ENCODE measurements at regions not wholly inside any gene's neighbourhood (a gene's known extent, or its start where the extent isn't known, plus 50 kb on each side); places are given as distances from the start of the nearest gene placed in this dataset.

- no peak overlapping the region for H3K4me3 ChIP-seq (ENCODE audit: low read length)
- TF ChIP-seq CTCF (IDR thresholded peaks at IDR 0.05; ENCODE audit: insufficient read depth, low read depth, low read length, missing control alignments), result no peak
- DNase-seq (ENCODE audit: low read depth), result peak; percentile 85
These were observed 81.0 kb downstream of the SEMA4F start for GRCh38 chr2:74735009-74735408.

- no peak for DNase-seq (ENCODE audit: low read depth)
- no peak overlapping the region for H3K4me3 ChIP-seq (ENCODE audit: low read length)
- TF ChIP-seq CTCF (IDR thresholded peaks at IDR 0.05; ENCODE audit: insufficient read depth, low read depth, low read length, missing control alignments), result no peak
These were observed 81.5 kb downstream of the SEMA4F start for GRCh38 chr2:74735564-74735963.

- TF ChIP-seq CTCF (IDR thresholded peaks at IDR 0.05; ENCODE audit: insufficient read depth, low read depth, low read length, missing control alignments), result no peak
- no peak overlapping the region for H3K4me3 ChIP-seq (ENCODE audit: low read length)
- DNase-seq (ENCODE audit: low read depth), result no peak
These were observed 82.5 kb downstream of the SEMA4F start for GRCh38 chr2:74736589-74736988.

- TF ChIP-seq CTCF (IDR thresholded peaks at IDR 0.05; ENCODE audit: insufficient read depth, low read depth, low read length, missing control alignments), result no peak
- DNase-seq (ENCODE audit: low read depth), result no peak
- H3K4me3 ChIP-seq (ENCODE audit: low read length), result no peak overlapping the region
These were observed 84.5 kb downstream of the SEMA4F start for GRCh38 chr2:74738586-74738985.

GRCh38 chr2:74739129-74739528, 85.1 kb downstream of the SEMA4F start:
- H3K4me3 ChIP-seq (ENCODE audit: low read length), result no peak overlapping the region
- no peak for DNase-seq (ENCODE audit: low read depth)
- TF ChIP-seq CTCF (IDR thresholded peaks at IDR 0.05; ENCODE audit: insufficient read depth, low read depth, low read length, missing control alignments), result no peak

GRCh38 chr2:74739733-74740241, 85.7 kb downstream of the SEMA4F start:
- TF ChIP-seq CTCF (IDR thresholded peaks at IDR 0.05; ENCODE audit: insufficient read depth, low read depth, low read length, missing control alignments), result no peak
- H3K4me3 ChIP-seq (ENCODE audit: low read length), result no peak overlapping the region
- DNase-seq (ENCODE audit: low read depth), result no peak

GRCh38 chr2:74740395-74740740, 86.3 kb downstream of the SEMA4F start:
- DNase-seq (ENCODE audit: low read depth), result no peak
- TF ChIP-seq CTCF (IDR thresholded peaks at IDR 0.05; ENCODE audit: insufficient read depth, low read depth, low read length, missing control alignments), result no peak
- no peak overlapping the region for H3K4me3 ChIP-seq (ENCODE audit: low read length)
